ENCODE measurements at regions not wholly inside any gene's neighbourhood (a gene's known extent, or its start where the extent isn't known, plus 50 kb on each side); places are given as distances from the start of the nearest gene placed in this dataset.

DNA sequence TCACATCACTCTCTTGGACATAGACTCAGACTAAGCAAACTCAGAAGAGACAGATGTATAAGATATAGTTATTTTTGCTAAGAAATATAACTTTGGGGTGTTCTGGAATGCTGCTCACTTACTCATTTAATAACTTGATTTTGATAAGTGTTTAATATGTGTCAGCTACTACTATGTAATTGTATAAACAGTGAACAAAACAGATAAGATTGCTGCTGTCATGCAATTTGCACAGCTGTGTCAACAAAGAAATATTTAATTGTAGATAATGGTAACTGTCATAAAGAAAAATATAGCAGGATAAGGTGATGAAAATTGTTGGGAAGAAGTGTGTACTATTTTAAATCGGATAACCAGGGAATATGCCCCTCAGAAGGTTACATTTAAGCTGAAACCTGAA lies 84.1 kb upstream of the ZDHHC17 start:
- no peaks in the 10 kb centered on the region for H3K4me1 ChIP-seq (ENCODE audit: control insufficient read depth, insufficient read depth, low read length)
- H3K27ac ChIP-seq (ENCODE audit: low read length) = no peak overlapping the region
- no peak for ATAC-seq
- intact Hi-C loops (cut with micrococcal nuclease; ENCODE audit: unreplicated experiment) = no loop called here
- no peaks in the 10 kb centered on the region for H3K27me3 ChIP-seq (ENCODE audit: control insufficient read depth, insufficient read depth, low read length)
- in situ Hi-C loops (cut with HindIII; ENCODE audit: low pct_unique_long_range_greater_than_20kb, low sequenced_read_pairs) = no loop called here
- no peak for DNase-seq (ENCODE audit: low read depth, low spot score)
- H3K4me3 ChIP-seq (ENCODE audit: low read depth in 2 of 2, low read length in 2 of 2) = no peak overlapping the region
- BruUV-seq (replicated peaks) = no TSS peak
- POLR2A ChIA-PET = no interaction called here
- TF ChIP-seq TCF7L2 (IDR thresholded peaks at IDR 0.05; ENCODE audit: low read depth, low read length) (no peak), SIN3A (IDR thresholded peaks at IDR 0.05; ENCODE audit: borderline replicate concordance, insufficient read depth, low read depth, low read length) (no peak), POLR2AphosphoS5 (IDR thresholded peaks at IDR 0.05; ENCODE audit: low read depth, low read length) (no peak)
- TF ChIP-seq, protein P1, sequence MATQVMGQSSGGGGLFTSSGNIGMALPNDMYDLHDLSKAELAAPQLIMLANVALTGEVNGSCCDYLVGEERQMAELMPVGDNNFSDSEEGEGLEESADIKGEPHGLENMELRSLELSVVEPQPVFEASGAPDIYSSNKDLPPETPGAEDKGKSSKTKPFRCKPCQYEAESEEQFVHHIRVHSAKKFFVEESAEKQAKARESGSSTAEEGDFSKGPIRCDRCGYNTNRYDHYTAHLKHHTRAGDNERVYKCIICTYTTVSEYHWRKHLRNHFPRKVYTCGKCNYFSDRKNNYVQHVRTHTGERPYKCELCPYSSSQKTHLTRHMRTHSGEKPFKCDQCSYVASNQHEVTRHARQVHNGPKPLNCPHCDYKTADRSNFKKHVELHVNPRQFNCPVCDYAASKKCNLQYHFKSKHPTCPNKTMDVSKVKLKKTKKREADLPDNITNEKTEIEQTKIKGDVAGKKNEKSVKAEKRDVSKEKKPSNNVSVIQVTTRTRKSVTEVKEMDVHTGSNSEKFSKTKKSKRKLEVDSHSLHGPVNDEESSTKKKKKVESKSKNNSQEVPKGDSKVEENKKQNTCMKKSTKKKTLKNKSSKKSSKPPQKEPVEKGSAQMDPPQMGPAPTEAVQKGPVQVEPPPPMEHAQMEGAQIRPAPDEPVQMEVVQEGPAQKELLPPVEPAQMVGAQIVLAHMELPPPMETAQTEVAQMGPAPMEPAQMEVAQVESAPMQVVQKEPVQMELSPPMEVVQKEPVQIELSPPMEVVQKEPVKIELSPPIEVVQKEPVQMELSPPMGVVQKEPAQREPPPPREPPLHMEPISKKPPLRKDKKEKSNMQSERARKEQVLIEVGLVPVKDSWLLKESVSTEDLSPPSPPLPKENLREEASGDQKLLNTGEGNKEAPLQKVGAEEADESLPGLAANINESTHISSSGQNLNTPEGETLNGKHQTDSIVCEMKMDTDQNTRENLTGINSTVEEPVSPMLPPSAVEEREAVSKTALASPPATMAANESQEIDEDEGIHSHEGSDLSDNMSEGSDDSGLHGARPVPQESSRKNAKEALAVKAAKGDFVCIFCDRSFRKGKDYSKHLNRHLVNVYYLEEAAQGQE (IDR thresholded peaks at IDR 0.05; ENCODE audit: insufficient read depth in 1 of 2, low read depth in 2 of 2, low read length in 1 of 2) = no peak
- TF ChIP-seq, protein P2, sequence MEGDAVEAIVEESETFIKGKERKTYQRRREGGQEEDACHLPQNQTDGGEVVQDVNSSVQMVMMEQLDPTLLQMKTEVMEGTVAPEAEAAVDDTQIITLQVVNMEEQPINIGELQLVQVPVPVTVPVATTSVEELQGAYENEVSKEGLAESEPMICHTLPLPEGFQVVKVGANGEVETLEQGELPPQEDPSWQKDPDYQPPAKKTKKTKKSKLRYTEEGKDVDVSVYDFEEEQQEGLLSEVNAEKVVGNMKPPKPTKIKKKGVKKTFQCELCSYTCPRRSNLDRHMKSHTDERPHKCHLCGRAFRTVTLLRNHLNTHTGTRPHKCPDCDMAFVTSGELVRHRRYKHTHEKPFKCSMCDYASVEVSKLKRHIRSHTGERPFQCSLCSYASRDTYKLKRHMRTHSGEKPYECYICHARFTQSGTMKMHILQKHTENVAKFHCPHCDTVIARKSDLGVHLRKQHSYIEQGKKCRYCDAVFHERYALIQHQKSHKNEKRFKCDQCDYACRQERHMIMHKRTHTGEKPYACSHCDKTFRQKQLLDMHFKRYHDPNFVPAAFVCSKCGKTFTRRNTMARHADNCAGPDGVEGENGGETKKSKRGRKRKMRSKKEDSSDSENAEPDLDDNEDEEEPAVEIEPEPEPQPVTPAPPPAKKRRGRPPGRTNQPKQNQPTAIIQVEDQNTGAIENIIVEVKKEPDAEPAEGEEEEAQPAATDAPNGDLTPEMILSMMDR (IDR thresholded peaks at IDR 0.05) = no peak
- no peaks in the 10 kb centered on the region for H3K36me3 ChIP-seq (ENCODE audit: control insufficient read depth, insufficient read depth, low read length)
- CTCF ChIA-PET = no interaction called here
- H3K9me3 ChIP-seq (ENCODE audit: control insufficient read depth, insufficient read depth, low read depth, low read length) = no peaks in the 10 kb centered on the region

DNA sequence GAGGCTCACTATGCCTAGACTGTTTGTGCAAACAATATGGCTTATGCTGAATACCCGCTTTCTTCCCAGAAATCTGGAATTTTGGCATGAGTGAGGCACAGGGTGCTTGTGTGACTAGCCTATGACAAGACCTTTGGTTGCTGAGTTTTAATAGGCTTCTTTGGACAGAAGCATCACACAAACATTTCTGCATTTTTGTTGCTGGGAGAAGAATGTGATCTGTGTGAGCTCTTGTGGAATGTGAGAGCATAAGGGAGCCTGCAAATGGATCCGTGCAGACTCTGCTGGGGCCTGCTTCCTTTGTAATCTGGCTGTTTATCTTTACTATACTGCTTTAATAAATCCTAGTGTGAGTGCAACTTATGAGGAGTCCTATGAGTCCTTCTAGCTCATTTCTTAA lies 83.0 kb upstream of the ZDHHC17 start:
- BruUV-seq (replicated peaks) = no TSS peak
- ChIA-PET POLR2A (interaction anchor here (0.6 kb wide), 2 partner anchors 334 to 338 kb away, joined by 3 to 6 read pairs; no protein-coding TSS in a partner anchor), CTCF (no interaction called here)
- no peak overlapping the region for H3K4me3 ChIP-seq (ENCODE audit: low read depth in 2 of 2, low read length in 2 of 2)
- intact Hi-C loops (cut with micrococcal nuclease; ENCODE audit: unreplicated experiment) = no loop called here
- H3K4me1 ChIP-seq (ENCODE audit: control insufficient read depth, insufficient read depth, low read length) = no peaks in the 10 kb centered on the region
- H3K27me3 ChIP-seq (ENCODE audit: control insufficient read depth, insufficient read depth, low read length) = no peaks in the 10 kb centered on the region
- no peaks in the 10 kb centered on the region for H3K9me3 ChIP-seq (ENCODE audit: control insufficient read depth, insufficient read depth, low read depth, low read length)
- in situ Hi-C loops (cut with HindIII; ENCODE audit: low pct_unique_long_range_greater_than_20kb, low sequenced_read_pairs) = no loop called here
- H3K36me3 ChIP-seq (ENCODE audit: control insufficient read depth, insufficient read depth, low read length) = no peaks in the 10 kb centered on the region
- ATAC-seq (no peak), DNase-seq (ENCODE audit: low read depth, low spot score) (no peak)
- TF ChIP-seq TCF7L2 (IDR thresholded peaks at IDR 0.05; ENCODE audit: low read depth, low read length) (no peak), SIN3A (IDR thresholded peaks at IDR 0.05; ENCODE audit: borderline replicate concordance, insufficient read depth, low read depth, low read length) (no peak), POLR2AphosphoS5 (IDR thresholded peaks at IDR 0.05; ENCODE audit: low read depth, low read length) (no peak)
- TF ChIP-seq, protein P2 (IDR thresholded peaks at IDR 0.05) = no peak
- TF ChIP-seq, protein P1 (IDR thresholded peaks at IDR 0.05; ENCODE audit: insufficient read depth in 1 of 2, low read depth in 2 of 2, low read length in 1 of 2) = no peak
- no peak overlapping the region for H3K27ac ChIP-seq (ENCODE audit: low read length)
